Panc1 (cell line): ENCODE measurements at regions not wholly inside any gene's neighbourhood (a gene's known extent, or its start where the extent isn't known, plus 50 kb on each side); places are given as distances from the start of the nearest gene placed in this dataset.

ENCODE experiments used
- TCF7L2 ChIP-seq: IDR thresholded peaks from 2 replicates; pipeline ENCODE4 v1.6.1; 2011; ENCODE audit warnings: mild to moderate bottlenecking, low read depth, low read length, inconsistent platforms
- TF ChIP-seq, protein P1 (sequence below): fragments of 450-650 bp; IDR thresholded peaks from 2 replicates; pipeline ENCODE4 v1.5.1; 2017; ENCODE audit warnings: mild to moderate bottlenecking
- TF ChIP-seq, protein P2 (sequence below), 2 experiments: IDR thresholded peaks; 2 replicates each; pipeline ENCODE4 v1.6.1; 2011 to 2012; ENCODE audit warnings: low read depth in 2 of 2, control low read depth in 1 of 2, low read length in 1 of 2, mild to moderate bottlenecking in 1 of 2, moderate library complexity in 1 of 2; ENCODE audit not compliant: insufficient read depth in 1 of 2

DNA sequence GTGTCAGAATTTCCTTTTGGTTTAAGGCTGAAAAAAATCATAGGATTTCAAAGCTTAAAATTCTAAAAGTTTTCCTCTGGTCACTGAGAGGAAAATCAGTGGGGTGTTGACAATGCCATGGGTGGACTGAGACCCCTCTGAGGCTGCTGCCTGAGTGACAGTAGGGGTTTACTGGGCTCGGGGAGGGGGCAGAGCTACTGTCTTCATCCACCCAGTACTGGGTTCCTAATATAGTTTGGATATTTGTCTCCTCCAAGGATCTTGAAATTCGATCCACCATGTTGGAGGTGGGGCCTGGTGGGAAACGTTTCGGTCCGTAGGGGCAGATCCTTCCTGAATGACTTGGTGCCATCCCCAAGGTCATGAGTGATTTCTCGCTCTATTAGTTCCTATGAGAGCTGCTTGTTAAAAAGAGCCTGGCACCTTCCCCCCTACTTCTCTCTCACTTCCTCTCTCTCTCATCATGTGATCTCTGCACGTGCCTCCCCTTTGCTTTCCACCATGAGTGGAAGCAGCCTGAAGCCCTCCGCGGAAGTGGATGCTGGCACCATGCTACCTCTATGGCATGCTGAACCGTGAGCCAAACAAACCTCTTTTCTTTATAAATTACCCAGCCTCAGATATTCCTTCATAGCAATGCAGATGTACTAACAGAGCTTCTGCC lies 72.3 kb downstream of the MAP10 start:
- TF ChIP-seq, protein P1, sequence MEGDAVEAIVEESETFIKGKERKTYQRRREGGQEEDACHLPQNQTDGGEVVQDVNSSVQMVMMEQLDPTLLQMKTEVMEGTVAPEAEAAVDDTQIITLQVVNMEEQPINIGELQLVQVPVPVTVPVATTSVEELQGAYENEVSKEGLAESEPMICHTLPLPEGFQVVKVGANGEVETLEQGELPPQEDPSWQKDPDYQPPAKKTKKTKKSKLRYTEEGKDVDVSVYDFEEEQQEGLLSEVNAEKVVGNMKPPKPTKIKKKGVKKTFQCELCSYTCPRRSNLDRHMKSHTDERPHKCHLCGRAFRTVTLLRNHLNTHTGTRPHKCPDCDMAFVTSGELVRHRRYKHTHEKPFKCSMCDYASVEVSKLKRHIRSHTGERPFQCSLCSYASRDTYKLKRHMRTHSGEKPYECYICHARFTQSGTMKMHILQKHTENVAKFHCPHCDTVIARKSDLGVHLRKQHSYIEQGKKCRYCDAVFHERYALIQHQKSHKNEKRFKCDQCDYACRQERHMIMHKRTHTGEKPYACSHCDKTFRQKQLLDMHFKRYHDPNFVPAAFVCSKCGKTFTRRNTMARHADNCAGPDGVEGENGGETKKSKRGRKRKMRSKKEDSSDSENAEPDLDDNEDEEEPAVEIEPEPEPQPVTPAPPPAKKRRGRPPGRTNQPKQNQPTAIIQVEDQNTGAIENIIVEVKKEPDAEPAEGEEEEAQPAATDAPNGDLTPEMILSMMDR = no peak
- TF ChIP-seq TCF7L2 = no peak
- TF ChIP-seq, protein P2, sequence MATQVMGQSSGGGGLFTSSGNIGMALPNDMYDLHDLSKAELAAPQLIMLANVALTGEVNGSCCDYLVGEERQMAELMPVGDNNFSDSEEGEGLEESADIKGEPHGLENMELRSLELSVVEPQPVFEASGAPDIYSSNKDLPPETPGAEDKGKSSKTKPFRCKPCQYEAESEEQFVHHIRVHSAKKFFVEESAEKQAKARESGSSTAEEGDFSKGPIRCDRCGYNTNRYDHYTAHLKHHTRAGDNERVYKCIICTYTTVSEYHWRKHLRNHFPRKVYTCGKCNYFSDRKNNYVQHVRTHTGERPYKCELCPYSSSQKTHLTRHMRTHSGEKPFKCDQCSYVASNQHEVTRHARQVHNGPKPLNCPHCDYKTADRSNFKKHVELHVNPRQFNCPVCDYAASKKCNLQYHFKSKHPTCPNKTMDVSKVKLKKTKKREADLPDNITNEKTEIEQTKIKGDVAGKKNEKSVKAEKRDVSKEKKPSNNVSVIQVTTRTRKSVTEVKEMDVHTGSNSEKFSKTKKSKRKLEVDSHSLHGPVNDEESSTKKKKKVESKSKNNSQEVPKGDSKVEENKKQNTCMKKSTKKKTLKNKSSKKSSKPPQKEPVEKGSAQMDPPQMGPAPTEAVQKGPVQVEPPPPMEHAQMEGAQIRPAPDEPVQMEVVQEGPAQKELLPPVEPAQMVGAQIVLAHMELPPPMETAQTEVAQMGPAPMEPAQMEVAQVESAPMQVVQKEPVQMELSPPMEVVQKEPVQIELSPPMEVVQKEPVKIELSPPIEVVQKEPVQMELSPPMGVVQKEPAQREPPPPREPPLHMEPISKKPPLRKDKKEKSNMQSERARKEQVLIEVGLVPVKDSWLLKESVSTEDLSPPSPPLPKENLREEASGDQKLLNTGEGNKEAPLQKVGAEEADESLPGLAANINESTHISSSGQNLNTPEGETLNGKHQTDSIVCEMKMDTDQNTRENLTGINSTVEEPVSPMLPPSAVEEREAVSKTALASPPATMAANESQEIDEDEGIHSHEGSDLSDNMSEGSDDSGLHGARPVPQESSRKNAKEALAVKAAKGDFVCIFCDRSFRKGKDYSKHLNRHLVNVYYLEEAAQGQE (IDR thresholded peaks at IDR 0.05; ENCODE audit: insufficient read depth in 1 of 2, low read depth in 2 of 2, low read length in 1 of 2) = no peak
